K562 (cell line): ENCODE measurements at regions not wholly inside any gene's neighbourhood (a gene's known extent, or its start where the extent isn't known, plus 50 kb on each side); places are given as distances from the start of the nearest gene placed in this dataset.

ENCODE experiments used
- ATAC-seq: fragments of 200-7000 bp; cut with Tn5 transposase; 3 replicates; pipeline ENCODE4 v1.9.1; 2020; ENCODE audit warnings: moderate library complexity
- BruUV-seq: library from RNA; stranded (reverse); fragments of 400-500 nt; replicated peaks from 2 replicates; lab custom pipeline; 2021; lab: Mats Ljungman, UMichigan
- CTCF ChIA-PET: fragments of 300-600 bp; formaldehyde crosslinking; extraction: SDS; loops from one replicate; lab custom pipeline; 2021; ENCODE audit warnings: low intra/inter-chr PET ratio; lab: Yijun Ruan, JAX
- POLR2A ChIA-PET: fragments of 300-600, 350-650 bp; sonication (Branson Sonifier 250); formaldehyde crosslinking; extraction: SDS; loops from one replicate; lab custom pipeline; 2021; ENCODE audit warnings: antibody characterized with exemption, inconsistent platforms; lab: Yijun Ruan, JAX
- DNase-seq, 4 experiments: peaks; one replicate each; pipeline versions ENCODE4 v3.0.0 to v3.0.0-alpha.2; 2011 to 2018; ENCODE audit warnings: low spot score in 3 of 4, mixed read lengths in 3 of 4; ENCODE audit errors: extremely low read depth in 1 of 4
- FAIRE-seq: peaks from 2 replicates; lab custom pipeline; 2011; peaks lifted over from hg19 to GRCh38; lab: Jason Lieb, UNC
- H2AFZ ChIP-seq: 2 replicates; pipeline ENCODE4 v1.6.0; 2011; ENCODE audit warnings: low read depth, low read length, control low read depth, inconsistent platforms
- H3K27ac ChIP-seq: fragments of 200-600 bp; 3 replicates; pipeline ENCODE4 v1.8.0; 2011; ENCODE audit warnings: low read depth, mild to moderate bottlenecking, control low read depth, inconsistent platforms, low read length, moderate library complexity, mixed read lengths; ENCODE audit errors: extremely low read depth
- H3K27me3 ChIP-seq, 2 experiments: fragments of 300-600 bp in 1 of 2; 2 replicates in 1 of 2; 3 replicates in 1 of 2; pipeline versions ENCODE4 v1.6.0 to v1.8.0; 2011; ENCODE audit warnings: inconsistent platforms in 2 of 2, low read length in 2 of 2, mild to moderate bottlenecking in 1 of 2, mixed read lengths in 1 of 2, moderate library complexity in 1 of 2; ENCODE audit not compliant: control insufficient read depth in 2 of 2, insufficient read depth in 2 of 2
- H3K36me3 ChIP-seq: fragments of 300-600 bp; 3 replicates; pipeline ENCODE4 v1.8.0; 2011; ENCODE audit warnings: mild to moderate bottlenecking, low read length, inconsistent platforms; ENCODE audit not compliant: control insufficient read depth, insufficient read depth
- H3K4me1 ChIP-seq, 2 experiments: fragments of 200-600 bp in 1 of 2; replicated peaks in 1 of 2; 2 replicates in 1 of 2; 3 replicates in 1 of 2; pipeline versions ENCODE4 v1.5.1 to v1.8.0; 2011; ENCODE audit warnings: inconsistent platforms in 2 of 2, low read length in 2 of 2, mild to moderate bottlenecking in 1 of 2, mixed read lengths in 1 of 2, moderate library complexity in 1 of 2; ENCODE audit not compliant: control insufficient read depth in 2 of 2, insufficient read depth in 2 of 2
- H3K4me2 ChIP-seq: 2 replicates; pipeline ENCODE4 v1.6.1; 2011; ENCODE audit warnings: low read length, control low read depth, inconsistent platforms, mixed read lengths; ENCODE audit not compliant: insufficient read depth
- H3K4me3 ChIP-seq: fragments of 200-600 bp; sonication (generic), shearing (Covaris generic); 2 replicates; pipeline ENCODE4 v1.5.1; 2016; ENCODE audit warnings: control low read depth, inconsistent platforms
- H3K79me2 ChIP-seq: fragments of 200-600 bp; 3 replicates; pipeline ENCODE4 v1.8.0; 2011; ENCODE audit warnings: low read length, inconsistent platforms; ENCODE audit not compliant: control insufficient read depth, insufficient read depth
- H3K9ac ChIP-seq, 2 experiments: 2 replicates each; pipeline versions ENCODE4 v1.6.0 to v1.6.1; 2011; ENCODE audit warnings: low read depth in 2 of 2, low read length in 2 of 2, control low read depth in 1 of 2, inconsistent platforms in 1 of 2, mild to moderate bottlenecking in 1 of 2, mixed read lengths in 1 of 2; ENCODE audit not compliant: insufficient read depth in 1 of 2
- H3K9me1 ChIP-seq: one replicate; pipeline ENCODE4 v1.6.0; 2011; ENCODE audit warnings: inconsistent platforms, mild to moderate bottlenecking, low read length, moderate library complexity; ENCODE audit not compliant: control insufficient read depth, insufficient read depth
- H3K9me3 ChIP-seq: replicated peaks from 2 replicates; pipeline ENCODE4 v1.5.1; 2011; ENCODE audit warnings: low read depth, low read length, inconsistent platforms; ENCODE audit not compliant: control insufficient read depth, insufficient read depth
- H4K20me1 ChIP-seq: replicated peaks from 2 replicates; pipeline ENCODE4 v1.6.1; 2011; ENCODE audit warnings: low read length, inconsistent platforms, mixed read lengths; ENCODE audit not compliant: control insufficient read depth, insufficient read depth
- MBD2 ChIP-seq: sonication (generic); IDR thresholded peaks from 2 replicates; pipeline ENCODE4 v1.6.1; 2016; ENCODE audit warnings: low read depth, borderline replicate concordance
- NFIC ChIP-seq: fragments of 450-650 bp; IDR thresholded peaks from 2 replicates; pipeline ENCODE4 v1.6.1; 2017; ENCODE audit warnings: mild to moderate bottlenecking, inconsistent platforms
- SMAD3 ChIP-seq: fragments of 450-650 bp; formaldehyde crosslinking; conservative IDR thresholded peaks from 2 replicates; pipeline ENCODE4 v1.4.0; 2020; ENCODE audit warnings: mild to moderate bottlenecking
- SPI1 ChIP-seq: IDR thresholded peaks from 2 replicates; pipeline ENCODE4 v1.6.1; 2011; ENCODE audit warnings: low read depth, low read length, control low read depth, borderline replicate concordance
- TCF3 ChIP-seq: sonication (generic); formaldehyde crosslinking; IDR thresholded peaks from 2 replicates; pipeline ENCODE4 v1.4.0; 2020; ENCODE audit warnings: mild to moderate bottlenecking, missing genetic modification reagents
- ZBED1 ChIP-seq: IDR thresholded peaks from 2 replicates; pipeline ENCODE4 v1.6.1; 2014
- WGBS: fragments of 100-300 bp; shearing (Covaris generic); methylation state at CpG from one replicate; pipeline ENCODE4 v1.1.6; 2016; ENCODE audit warnings: low coverage, mixed read lengths; ENCODE audit not compliant: insufficient coverage; ENCODE audit errors: missing lambda C conversion rate; 5-methylcytosine and 5-hydroxymethylcytosine counted together
- in situ Hi-C: fragments of 300-500 bp; cut with MboI; formaldehyde crosslinking; loops from 4 replicates; pipeline ENCODE4 v1.15.0; 2018; ENCODE audit warnings: inconsistent platforms, mixed read lengths
- intact Hi-C: fragments of 100-400 bp; cut with micrococcal nuclease; formaldehyde crosslinking; loops from 2 replicates; pipeline ENCODE4 v1.14.2; 2022
- TF ChIP-seq, protein P1 (sequence below): fragments of 450-650 bp; IDR thresholded peaks from 2 replicates; pipeline ENCODE4 v1.6.1; 2016; ENCODE audit warnings: antibody characterized with exemption

DNA sequence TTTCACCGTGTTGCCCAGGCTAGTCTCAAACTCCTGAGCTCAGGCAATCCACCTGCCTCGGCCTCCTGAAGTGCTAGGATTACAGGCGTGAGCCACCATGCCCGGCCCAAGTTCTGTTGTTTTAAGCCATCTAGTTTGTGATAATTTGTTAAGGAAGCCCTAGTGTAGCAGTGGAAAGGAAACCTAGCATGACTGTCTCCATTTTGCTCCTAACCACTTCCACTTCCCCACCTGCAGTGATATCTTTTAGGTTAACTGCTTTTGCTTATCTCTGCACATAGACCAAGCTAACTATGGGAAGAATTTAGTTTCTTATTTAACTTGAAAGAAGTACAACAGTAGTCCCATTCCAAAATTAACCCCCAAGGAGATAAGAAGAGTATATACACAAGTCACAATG, 109.5 kb upstream of the NAP1L1 start (continued):
- TF ChIP-seq TCF3 (CRISPR knock-in tag) (0 out of 2 replicates have a peak, but pooled peaks have one; percentile 11), SMAD3 (CRISPR knock-in tag) (peak; percentile 90), ZBED1 (no peak), MBD2 (no peak), NFIC (no peak)

- H3K27me3 ChIP-seq: no peaks in the 10 kb centered on the region; a peak in 1 of 5 replicates
- H3K4me1 ChIP-seq: no peaks in the 10 kb centered on the region; a peak in 1 of 5 replicates
- intact Hi-C loops (no loop called here), in situ Hi-C loops (no loop called here)
- no peaks in the 10 kb centered on the region for H3K9me3 ChIP-seq
- FAIRE-seq: no peak
- no peak overlapping the region for H3K4me2 ChIP-seq
- H3K79me2 ChIP-seq: no peaks in the 10 kb centered on the region
- no peak overlapping the region for H3K27ac ChIP-seq
- WGBS: 55% methylated on average over 4 of the region's 4 CpGs
- CTCF ChIA-PET: no interaction called here
- no peak overlapping the region for H2AFZ ChIP-seq
- no peaks in the 10 kb centered on the region for H3K9me1 ChIP-seq
- ATAC-seq: no peak
- H3K36me3 ChIP-seq: no peaks in the 10 kb centered on the region
- TF ChIP-seq SPI1: peak; percentile 53; the same call in 1 of the 2 replicates
- TF ChIP-seq, protein P1, sequence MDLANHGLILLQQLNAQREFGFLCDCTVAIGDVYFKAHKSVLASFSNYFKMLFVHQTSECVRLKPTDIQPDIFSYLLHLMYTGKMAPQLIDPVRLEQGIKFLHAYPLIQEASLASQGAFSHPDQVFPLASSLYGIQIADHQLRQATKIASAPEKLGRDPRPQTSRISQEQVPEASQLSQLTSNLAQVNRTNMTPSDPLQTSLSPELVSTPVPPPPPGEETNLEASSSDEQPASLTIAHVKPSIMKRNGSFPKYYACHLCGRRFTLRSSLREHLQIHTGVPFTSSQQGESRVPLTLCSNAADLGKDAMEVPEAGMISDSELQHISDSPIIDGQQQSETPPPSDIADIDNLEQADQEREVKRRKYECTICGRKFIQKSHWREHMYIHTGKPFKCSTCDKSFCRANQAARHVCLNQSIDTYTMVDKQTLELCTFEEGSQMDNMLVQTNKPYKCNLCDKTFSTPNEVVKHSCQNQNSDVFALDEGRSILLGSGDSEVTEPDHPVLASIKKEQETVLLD: no peak
- TF ChIP-seq, all 486 proteins: peak for 1
- BruUV-seq: no TSS peak
- Histone ChIP-seq H4K20me1 (no peaks in the 10 kb centered on the region), H3K4me3 (no peak overlapping the region), H3K9ac (no peak overlapping the region)
- DNase-seq: no peak
- POLR2A ChIA-PET: interaction anchor here (0.7 kb wide), 1 partner anchor 9 kb away, joined by 3 read pairs; no protein-coding TSS in a partner anchor
These were observed 107.9 kb upstream of the NAP1L1 start for GRCh38 chr12:76192416-76192815.
